ENCODE measurements at regions not wholly inside any gene's neighbourhood (a gene's known extent, or its start where the extent isn't known, plus 50 kb on each side); places are given as distances from the start of the nearest gene placed in this dataset.
A peak's percentile ranks its signal among the peaks of the same experiment; 100 is the strongest.
"Not testable (repeated sequence)": the region's sequence is repeated elsewhere in the genome, so short reads cannot be mapped to it uniquely, and the experiment has no call there.

DNA sequence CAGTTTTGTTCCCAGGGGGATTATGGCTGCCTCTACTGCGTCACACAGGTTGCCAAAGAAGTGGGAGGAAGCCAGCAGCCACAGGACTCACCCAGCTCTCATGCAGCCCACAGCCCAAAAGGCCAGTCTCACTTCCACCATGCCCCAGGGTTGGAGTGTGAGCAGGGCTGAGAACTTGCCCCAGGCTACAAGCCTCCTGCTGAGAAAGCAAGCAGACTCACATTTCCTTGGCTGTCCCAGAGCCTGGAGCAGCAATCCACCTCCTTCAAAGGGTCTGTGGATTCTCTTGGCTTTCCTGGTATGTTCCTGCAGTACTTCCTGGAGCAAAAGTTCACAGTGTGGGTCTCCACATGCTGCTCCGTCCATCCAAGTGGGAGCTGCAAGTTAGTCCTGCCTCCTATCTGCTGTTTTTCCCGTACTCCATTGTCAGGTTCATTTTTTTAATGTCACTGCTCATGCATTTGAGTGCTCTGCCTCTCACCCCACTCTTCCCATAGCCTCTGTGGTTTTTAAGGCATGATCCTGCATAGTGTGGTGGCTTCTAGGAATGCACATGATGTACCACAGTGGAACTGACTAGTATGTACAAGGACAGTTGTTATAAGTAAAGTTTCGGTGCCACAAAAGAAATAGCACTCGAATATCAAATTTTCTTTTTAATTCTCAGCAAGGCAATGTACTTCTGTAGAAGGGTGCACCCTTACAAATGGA lies 56.2 kb upstream of the ARHGEF7 start:
- Histone ChIP-seq H3K36me3 (ENCODE audit: control insufficient read depth, insufficient read depth, low read length) (no peaks in the 10 kb centered on the region), H3K27me3 (ENCODE audit: control insufficient read depth, insufficient read depth, low read length) (no peaks in the 10 kb centered on the region), H3K4me3 (ENCODE audit: low read depth, low read length) (no peak overlapping the region)
- FAIRE-seq (no peak), DNase-seq (ENCODE audit: low read depth) (no peak)
- TF ChIP-seq, protein P1, sequence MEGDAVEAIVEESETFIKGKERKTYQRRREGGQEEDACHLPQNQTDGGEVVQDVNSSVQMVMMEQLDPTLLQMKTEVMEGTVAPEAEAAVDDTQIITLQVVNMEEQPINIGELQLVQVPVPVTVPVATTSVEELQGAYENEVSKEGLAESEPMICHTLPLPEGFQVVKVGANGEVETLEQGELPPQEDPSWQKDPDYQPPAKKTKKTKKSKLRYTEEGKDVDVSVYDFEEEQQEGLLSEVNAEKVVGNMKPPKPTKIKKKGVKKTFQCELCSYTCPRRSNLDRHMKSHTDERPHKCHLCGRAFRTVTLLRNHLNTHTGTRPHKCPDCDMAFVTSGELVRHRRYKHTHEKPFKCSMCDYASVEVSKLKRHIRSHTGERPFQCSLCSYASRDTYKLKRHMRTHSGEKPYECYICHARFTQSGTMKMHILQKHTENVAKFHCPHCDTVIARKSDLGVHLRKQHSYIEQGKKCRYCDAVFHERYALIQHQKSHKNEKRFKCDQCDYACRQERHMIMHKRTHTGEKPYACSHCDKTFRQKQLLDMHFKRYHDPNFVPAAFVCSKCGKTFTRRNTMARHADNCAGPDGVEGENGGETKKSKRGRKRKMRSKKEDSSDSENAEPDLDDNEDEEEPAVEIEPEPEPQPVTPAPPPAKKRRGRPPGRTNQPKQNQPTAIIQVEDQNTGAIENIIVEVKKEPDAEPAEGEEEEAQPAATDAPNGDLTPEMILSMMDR (IDR thresholded peaks at IDR 0.05; ENCODE audit: insufficient read depth, low read length, severe bottlenecking) = no peak

DNA sequence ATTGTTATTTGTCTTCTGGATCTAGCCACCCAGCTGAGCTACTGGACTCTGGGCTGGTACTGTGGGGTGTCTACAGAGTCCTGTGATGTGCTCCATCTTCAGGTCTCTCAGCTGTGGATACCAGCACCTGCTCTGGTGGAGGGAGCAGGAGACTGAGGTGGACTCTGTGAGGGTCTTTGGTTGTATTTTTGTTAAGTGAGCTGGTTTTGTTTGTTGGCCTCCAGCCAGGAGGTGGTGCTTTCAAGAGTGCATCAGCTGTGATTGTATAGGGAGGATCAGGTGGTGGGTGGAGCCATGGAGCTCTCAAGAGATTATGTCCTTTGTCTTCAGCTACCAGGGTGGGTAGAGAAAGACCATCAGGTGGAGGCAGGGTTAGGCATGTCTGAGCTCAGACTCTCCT lies 56.8 kb upstream of the ARHGEF7 start:
- not testable (repeated sequence) for H3K4me3 ChIP-seq (ENCODE audit: low read depth, low read length); H3K36me3 ChIP-seq (ENCODE audit: control insufficient read depth, insufficient read depth, low read length); DNase-seq (ENCODE audit: low read depth); H3K27me3 ChIP-seq (ENCODE audit: control insufficient read depth, insufficient read depth, low read length); FAIRE-seq

DNA sequence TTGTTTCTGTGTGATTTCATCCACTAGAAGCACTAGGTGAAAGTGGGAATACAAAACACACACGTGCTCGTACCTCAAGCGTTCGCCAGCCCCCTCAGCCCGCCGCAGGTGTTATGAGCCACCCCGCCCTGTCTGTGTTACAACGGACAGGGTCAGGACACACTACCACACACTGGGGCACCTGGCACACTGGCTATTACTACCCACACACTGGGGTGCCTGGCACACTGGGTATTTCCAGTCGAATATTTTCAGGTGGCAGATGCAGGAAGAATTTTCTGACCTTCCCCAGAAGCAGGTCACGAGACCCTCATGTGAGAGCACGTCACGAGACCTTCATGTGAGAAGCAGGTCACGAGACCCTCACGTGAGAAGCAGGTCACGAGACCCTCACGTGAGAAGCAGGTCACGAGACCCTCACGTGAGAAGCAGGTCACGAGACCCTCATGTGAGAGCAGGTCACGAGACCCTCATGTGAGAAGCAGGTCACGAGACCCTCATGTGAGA lies 63.3 kb upstream of the ARHGEF7 start:
- FAIRE-seq; DNase-seq (ENCODE audit: low read depth); H3K36me3 ChIP-seq (ENCODE audit: control insufficient read depth, insufficient read depth, low read length); H3K4me3 ChIP-seq (ENCODE audit: low read depth, low read length); H3K27me3 ChIP-seq (ENCODE audit: control insufficient read depth, insufficient read depth, low read length): not testable (repeated sequence)

DNA sequence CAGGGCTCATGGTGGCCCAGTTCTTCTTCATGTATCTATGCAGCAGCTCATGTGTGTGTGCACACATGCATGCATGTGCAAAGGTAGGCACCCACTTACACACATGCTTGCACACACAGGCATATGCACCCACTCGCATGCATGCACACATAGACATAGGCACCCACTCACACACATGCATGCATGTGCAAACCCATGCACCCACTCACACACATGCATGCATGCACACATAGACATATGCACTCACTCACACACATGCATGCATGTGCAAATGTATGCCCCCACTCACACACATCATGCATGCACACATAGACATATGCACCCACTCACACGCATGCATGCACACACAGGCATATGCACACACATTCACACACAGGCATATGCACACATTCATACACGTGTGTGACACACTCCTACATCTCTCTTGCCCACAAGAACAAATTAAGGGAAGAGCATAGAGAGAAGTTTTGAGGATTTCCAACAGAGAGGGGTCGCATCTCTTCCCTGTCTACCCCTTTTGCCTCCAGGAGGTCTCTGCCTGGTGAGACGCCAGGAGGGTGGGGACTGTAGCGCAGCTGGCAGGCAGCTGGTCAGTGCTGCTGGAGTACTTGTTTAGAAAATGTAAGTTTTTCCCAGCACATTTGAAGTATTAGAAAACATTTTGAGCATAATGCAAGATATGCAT lies 63.9 kb upstream of the ARHGEF7 start:
- no peaks in the 10 kb centered on the region for H3K36me3 ChIP-seq (ENCODE audit: control insufficient read depth, insufficient read depth, low read length)
- FAIRE-seq (peak; percentile 90), DNase-seq (ENCODE audit: low read depth) (no peak)
- TF ChIP-seq, protein P1 (IDR thresholded peaks at IDR 0.05; ENCODE audit: insufficient read depth, low read length, severe bottlenecking) = no peak
- H3K27me3 ChIP-seq (ENCODE audit: control insufficient read depth, insufficient read depth, low read length) = no peaks in the 10 kb centered on the region
- no peak overlapping the region for H3K4me3 ChIP-seq (ENCODE audit: low read depth, low read length)

DNA sequence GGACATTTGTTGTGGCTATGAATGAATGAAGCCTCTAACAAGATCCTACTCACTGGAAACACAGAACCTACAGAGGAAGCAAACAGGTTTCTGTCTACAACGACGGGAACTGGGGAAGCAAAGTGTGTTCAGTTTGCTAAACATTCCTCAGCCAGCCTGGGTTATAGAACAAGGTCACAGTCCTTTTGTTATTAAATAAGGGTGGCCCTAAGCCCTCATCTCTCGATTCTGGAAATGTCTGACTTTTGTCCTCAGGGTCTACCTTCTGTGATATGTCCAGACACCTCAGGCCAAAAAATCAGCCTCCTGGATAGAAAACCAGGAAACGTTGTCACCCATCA lies 64.6 kb upstream of the ARHGEF7 start:
- no peaks in the 10 kb centered on the region for H3K36me3 ChIP-seq (ENCODE audit: control insufficient read depth, insufficient read depth, low read length)
- DNase-seq (ENCODE audit: low read depth) = no peak
- no peaks in the 10 kb centered on the region for H3K27me3 ChIP-seq (ENCODE audit: control insufficient read depth, insufficient read depth, low read length)
- TF ChIP-seq, protein P1 (IDR thresholded peaks at IDR 0.05; ENCODE audit: insufficient read depth, low read length, severe bottlenecking) = no peak
- no peak for FAIRE-seq
- no peak overlapping the region for H3K4me3 ChIP-seq (ENCODE audit: low read depth, low read length)

DNA sequence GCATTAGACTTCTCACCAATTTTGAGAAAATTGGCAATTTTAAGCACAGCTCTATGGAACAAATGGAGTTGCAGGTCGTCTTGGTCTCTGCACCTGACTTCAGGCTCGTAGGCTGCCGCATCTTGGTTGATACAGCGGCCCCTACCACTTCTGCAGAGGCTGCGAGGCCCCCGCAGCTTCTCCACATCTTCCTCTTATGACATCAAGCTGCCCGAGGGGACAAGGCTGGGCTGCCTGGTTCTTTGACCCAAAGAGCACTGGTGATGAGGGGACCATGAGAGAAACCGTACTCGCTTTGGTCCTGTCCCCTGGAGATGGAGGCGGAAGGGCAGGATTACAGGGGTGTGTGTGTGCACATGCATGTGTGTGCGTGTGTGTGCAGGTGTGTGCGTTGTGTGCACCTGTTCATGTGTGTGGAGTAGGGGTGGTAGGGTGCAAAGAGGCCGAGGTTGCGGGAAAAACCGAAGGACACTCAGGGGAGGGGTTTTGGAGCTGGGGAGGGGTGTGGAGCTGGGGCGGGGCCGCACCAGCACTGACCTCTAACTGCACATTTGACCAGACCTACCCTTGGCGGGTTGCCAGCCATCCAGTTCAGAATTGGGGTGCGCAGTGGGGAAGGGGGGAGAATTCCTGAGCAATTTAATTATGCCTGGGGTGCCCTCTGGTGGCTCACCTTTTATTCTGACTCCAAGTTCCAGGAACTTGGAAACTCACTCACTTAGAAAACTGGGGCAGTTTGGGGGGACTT lies 65.1 kb upstream of the ARHGEF7 start:
- FAIRE-seq (no peak), DNase-seq (ENCODE audit: low read depth) (peak; percentile 14)
- TF ChIP-seq, protein P1 (IDR thresholded peaks at IDR 0.05; ENCODE audit: insufficient read depth, low read length, severe bottlenecking) = peak; percentile 51
- Histone ChIP-seq H3K27me3 (ENCODE audit: control insufficient read depth, insufficient read depth, low read length) (no peaks in the 10 kb centered on the region), H3K4me3 (ENCODE audit: low read depth, low read length) (no peak overlapping the region), H3K36me3 (ENCODE audit: control insufficient read depth, insufficient read depth, low read length) (no peaks in the 10 kb centered on the region)
